Neural progenitor cell (in vitro differentiated cells): ENCODE measurements at regions not wholly inside any gene's neighbourhood (a gene's known extent, or its start where the extent isn't known, plus 50 kb on each side); places are given as distances from the start of the nearest gene placed in this dataset.

ENCODE experiments used
- CTCF ChIP-seq: fragments of 200-600 bp; sonication (generic); IDR thresholded peaks from 2 replicates; pipeline ENCODE4 v1.5.1; 2017; ENCODE audit warnings: antibody characterized with exemption, mild to moderate bottlenecking
- EZH2 ChIP-seq: fragments of 200-600 bp; sonication (generic); IDR thresholded peaks from 2 replicates; pipeline ENCODE4 v1.6.1; 2017; ENCODE audit warnings: antibody characterized with exemption, mild to moderate bottlenecking, moderate library complexity

DNA sequence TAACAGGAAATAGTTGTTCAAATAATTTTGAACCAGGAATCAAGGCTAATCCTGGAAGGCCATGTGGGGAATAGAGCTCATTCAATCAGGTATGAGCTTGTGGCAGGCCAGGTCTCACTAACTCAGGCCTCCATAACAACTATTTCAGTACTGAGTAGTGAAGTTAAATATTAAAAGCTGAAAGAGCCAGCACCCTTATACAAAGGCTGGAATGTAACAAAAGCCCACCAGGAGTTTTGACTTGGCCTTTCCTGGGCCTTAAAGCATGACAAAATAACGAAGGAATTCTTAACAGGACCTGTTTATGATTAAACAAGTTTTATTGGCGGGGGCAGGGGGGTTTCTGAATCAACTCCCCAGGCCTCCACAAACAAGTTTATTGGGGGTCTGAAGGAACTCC lies 1146.7 kb downstream of the CDH9 start:
- TF ChIP-seq CTCF (no peak), EZH2 (no peak)
